C4-2B (cell line): ENCODE measurements at regions not wholly inside any gene's neighbourhood (a gene's known extent, or its start where the extent isn't known, plus 50 kb on each side); places are given as distances from the start of the nearest gene placed in this dataset.
"Not testable (repeated sequence)": the region's sequence is repeated elsewhere in the genome, so short reads cannot be mapped to it uniquely, and the experiment has no call there.

Experiments
- H3K27ac ChIP-seq: fragments of 450-650 bp; 2 replicates; pipeline ENCODE4 v1.5.1; 2017
- CTCF ChIP-seq: fragments of 450-650 bp; conservative IDR thresholded peaks from 2 replicates; pipeline ENCODE4 v1.5.1; 2017; ENCODE audit warnings: mild to moderate bottlenecking
- ZFX ChIP-seq: fragments of 450-650 bp; IDR thresholded peaks from 2 replicates; pipeline ENCODE4 v1.6.1; 2017

- TF ChIP-seq CTCF (peak; percentile 39), ZFX (no peak)
- H3K27ac ChIP-seq: no peak overlapping the region
Measured at GRCh38 chr5:79924936-79925893, 65.8 kb downstream of the MTX3 start.

- H3K27ac ChIP-seq: no peak overlapping the region
- no peak for TF ChIP-seq ZFX
- no peak for TF ChIP-seq CTCF
Measured at GRCh38 chr5:79923431-79923830, 67.6 kb downstream of the MTX3 start.

- TF ChIP-seq CTCF: no peak
- H3K27ac ChIP-seq: no peak overlapping the region
Measured at GRCh38 chr5:79922626-79923025, 68.4 kb downstream of the MTX3 start.

- H3K27ac ChIP-seq: not testable (repeated sequence)
Measured at GRCh38 chr5:79907452-79907851, 83.6 kb downstream of the MTX3 start.

GRCh38 chr5:79902571-79902970 is 88.5 kb downstream of the MTX3 start:
- not testable (repeated sequence) for H3K27ac ChIP-seq

GRCh38 chr5:79901631-79902030 is 89.4 kb downstream of the MTX3 start:
- no peak overlapping the region for H3K27ac ChIP-seq
- TF ChIP-seq ZFX (no peak), CTCF (no peak)

GRCh38 chr5:79898611-79899010 is 92.5 kb downstream of the MTX3 start:
- TF ChIP-seq ZFX (no peak), CTCF (no peak)
- no peak overlapping the region for H3K27ac ChIP-seq

- TF ChIP-seq CTCF (no peak), ZFX (no peak)
- no peak overlapping the region for H3K27ac ChIP-seq
Measured at GRCh38 chr5:79893976-79894375, 97.1 kb downstream of the MTX3 start.
